Activated CD4-positive, alpha-beta T cell treated with anti-CD3 and anti-CD28 coated beads for 1 hour (primary cell): ENCODE measurements at regions not wholly inside any gene's neighbourhood (a gene's known extent, or its start where the extent isn't known, plus 50 kb on each side); places are given as distances from the start of the nearest gene placed in this dataset.
"Not testable (repeated sequence)": the region's sequence is repeated elsewhere in the genome, so short reads cannot be mapped to it uniquely, and the experiment has no call there.

Experiments used
- DNase-seq: peaks from one replicate; pipeline ENCODE4 v3.0.0-alpha.2; 2020

DNA sequence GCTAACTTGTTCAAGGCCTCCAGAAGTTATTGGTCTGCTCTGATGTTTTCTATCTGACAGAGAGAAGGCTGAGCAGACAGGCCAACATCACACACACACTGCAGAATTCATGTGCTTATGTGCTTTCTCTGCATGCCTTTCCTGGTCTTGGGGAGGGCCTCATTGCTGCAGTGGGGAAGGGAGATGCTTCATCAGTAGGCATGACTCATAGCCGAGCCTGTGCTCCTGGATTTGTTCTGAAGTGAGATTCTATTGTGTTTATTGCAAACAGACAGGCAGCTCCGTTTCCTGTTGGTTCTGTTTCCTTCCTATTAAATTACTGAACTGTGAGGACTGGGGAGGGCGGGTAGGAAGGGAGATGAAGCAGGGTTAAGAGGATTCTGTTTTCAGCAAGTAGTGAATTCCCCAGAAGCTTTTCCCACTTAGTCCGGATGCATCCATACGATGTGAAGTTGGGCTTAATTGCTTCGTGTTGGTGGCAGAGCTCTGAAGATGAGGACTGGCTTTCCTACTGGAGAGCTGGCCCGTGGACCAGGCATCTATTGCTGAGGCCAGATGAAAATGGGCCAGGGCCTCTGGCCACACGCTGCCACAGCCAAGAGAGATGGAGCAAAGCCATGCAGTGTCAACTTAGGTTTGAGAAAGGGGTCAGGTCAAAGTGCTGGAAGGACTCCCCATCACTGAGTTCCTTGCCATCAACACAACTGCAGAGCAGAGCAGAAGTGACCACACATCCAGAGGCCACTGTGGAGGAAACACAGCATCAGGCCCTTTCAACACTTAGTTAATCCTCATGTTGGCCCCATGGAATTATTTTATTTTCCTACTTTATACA, 179.3 kb downstream of the UTP18 start:
- DNase-seq, result no peak

DNA sequence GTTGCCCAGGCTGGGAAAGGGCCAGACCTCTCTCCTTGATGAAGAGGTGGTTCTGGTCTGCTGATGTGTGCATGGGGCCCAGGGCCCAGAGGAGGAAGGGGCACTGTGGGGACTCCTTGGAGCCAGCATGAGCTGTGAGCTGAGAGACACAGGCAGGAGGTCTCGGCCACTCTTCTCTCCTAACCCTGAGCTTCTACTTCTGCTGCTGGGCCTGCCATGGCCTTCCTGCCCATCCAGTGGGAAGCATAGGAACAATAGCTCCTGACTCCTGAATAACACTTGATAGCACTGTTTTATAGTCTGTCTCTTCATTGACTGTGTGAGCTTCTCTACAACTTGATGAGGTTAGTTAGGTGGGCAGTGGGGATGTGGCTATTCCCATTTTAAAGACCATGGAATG, 181.1 kb downstream of the UTP18 start:
- no peak for DNase-seq

- no peak for DNase-seq
Observed at GRCh38 chr17:51442088-51442865, 181.9 kb downstream of the UTP18 start.

- no peak for DNase-seq
Observed at GRCh38 chr17:51443646-51444045, 183.3 kb downstream of the UTP18 start.

GRCh38 chr17:51445946-51446345, 185.6 kb downstream of the UTP18 start:
- DNase-seq, result no peak

GRCh38 chr17:51454456-51454978, 194.2 kb downstream of the UTP18 start:
- DNase-seq, result no peak

DNA sequence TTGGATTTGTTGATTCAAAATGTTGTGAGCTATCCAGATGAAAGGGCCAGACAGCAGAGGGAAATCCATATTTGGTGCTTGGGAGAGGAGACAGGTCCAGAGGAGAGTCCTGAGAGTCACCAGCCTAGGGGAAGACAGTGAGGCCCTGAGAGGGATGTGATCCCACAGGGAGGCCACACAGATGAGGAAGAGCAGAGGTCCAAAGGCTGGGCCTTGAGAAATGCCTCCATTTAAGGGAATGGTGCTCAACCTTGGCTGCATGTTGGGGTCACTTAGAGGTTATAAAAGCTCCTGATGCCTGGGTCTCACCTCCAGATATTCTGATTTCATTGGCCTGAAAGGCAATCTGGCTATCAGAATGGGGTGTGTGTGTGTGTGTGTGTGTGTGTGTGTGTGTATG, 194.9 kb downstream of the UTP18 start:
- DNase-seq, result no peak

DNA sequence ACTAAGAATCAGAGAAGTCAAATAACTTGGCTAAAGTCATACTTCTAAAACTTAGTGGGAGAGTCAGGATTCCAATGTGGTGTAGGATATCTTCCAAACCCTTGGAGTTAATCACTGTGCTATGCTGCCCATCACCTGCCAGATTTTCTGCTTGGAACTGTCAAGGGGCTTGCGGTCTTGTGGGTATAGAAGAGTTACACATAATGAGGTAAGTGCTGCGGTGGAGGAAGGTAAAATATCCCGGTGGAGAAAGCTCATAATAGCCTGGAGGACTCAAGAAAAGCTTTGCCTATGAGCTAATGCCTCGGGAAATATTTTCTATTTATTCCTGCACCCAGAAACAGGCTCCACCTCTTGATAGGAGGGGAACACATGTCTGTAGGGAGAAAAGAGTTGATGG, 195.6 kb downstream of the UTP18 start:
- DNase-seq, result no peak

- DNase-seq, result no peak
Observed at GRCh38 chr17:51456942-51457341, 196.6 kb downstream of the UTP18 start.

DNA sequence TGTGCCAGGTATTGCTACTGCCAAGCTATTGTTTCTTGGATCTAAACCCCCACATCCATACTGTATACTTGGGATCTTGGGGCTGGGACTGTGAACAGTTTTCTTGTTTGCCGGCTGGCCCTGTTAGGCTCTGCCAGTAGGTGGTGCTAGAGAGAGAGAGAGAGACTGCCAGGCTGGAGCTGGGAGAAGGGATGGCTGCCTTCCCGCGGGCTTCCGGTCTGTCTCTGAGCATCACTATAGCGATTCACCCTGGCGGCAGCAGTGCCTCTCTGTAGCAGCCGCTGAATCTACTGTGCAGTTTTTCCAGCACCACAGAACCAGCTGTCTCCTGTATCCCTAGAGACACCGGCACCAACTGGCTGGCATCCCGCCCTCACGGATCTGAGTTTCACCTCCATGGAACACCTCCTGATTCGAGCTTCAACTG, 201.2 kb downstream of the UTP18 start:
- peak; percentile 13 for DNase-seq

GRCh38 chr17:51463353-51463752, 203.0 kb downstream of the UTP18 start:
- DNase-seq, result no peak

DNA sequence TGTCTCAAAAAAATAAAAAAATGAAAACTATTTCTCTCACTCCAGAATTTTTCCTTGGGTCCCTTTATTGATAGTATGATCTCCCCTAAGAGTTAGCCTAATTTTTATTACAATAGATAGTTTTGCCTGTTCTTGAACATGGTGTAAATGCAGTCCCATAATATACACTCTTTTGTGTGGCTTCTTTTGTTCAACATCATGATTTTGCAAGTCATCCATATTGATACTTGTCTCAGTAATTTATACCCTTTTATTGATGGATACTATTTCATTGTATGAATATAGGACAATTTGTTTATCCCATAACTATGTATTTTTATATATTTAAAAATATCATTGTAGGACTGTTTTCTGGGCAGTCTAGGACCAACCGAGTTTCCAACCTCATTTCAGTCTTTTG, 207.0 kb downstream of the UTP18 start:
- DNase-seq, result no peak

DNA sequence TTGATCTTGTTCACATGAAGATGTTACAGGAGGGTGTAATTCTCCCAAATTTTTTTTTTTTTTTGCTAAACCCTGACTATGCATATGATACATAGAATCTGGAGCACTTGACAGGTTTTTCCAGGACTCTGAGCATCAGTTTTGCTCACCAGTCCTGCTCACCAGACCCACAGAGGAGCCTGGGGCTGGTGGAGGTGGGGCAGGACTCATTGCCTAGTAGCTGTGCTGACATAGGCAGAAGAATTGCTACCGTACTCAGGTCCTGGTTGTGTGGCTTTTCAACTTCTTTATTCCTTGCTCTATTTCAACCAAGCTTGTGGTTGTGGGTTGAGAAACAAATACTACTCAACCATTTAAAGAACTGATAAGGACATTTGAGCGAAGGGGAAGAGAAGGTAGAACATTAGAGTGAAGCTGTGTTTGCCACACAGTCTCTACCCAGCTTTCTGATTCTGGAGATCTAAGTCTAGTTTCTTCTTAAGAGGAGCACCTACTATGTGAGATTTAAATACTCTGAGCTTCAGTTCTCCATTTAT, 212.4 kb downstream of the UTP18 start:
- DNase-seq, result no peak

- DNase-seq, result no peak
Observed at GRCh38 chr17:51474764-51475163, 214.4 kb downstream of the UTP18 start.

- no peak for DNase-seq
Observed at GRCh38 chr17:51475730-51476129, 215.4 kb downstream of the UTP18 start.

GRCh38 chr17:51479303-51479702, 219.0 kb downstream of the UTP18 start:
- no peak for DNase-seq

DNA sequence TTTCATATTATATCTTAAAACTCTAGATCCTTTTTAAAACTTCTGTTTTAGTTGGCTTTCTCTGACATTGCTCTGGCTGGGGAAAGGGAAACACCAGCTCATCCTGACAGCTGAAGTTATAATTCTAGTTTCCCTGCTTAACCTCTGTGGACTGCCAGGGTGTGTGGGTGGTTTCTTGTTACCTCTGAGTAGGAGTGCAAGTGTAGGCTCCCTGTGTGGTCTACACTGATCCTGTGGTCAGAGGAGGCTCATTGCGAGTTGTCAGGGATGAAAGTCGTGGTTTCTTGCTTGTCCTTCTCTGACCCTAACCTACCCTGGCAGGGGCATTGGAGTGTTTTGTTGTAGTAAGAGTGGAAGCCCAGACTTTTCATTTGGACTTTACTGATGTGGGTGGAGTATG, 221.0 kb downstream of the UTP18 start:
- DNase-seq, result no peak

- not testable (repeated sequence) for DNase-seq
Observed at GRCh38 chr17:51482248-51482647, 221.9 kb downstream of the UTP18 start.

DNA sequence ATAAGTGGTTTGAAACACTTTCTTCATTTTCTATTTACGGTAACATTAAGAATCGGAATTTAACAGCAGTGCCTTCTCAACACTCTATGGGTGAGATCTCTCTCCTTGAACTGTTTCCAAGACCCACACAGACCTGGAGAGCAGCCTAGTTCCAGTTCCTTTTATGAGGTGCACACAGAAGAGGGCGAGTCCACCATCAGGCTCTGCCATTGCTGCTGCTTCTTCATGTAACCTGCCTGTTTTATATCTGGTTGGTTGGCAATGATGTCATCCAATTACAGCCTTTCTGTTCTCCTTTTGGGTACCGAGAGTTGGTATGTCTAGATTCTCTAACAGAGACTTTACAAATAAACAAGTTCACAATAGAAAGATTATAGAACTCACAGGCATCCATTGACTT, 225.7 kb downstream of the UTP18 start:
- no peak for DNase-seq

DNA sequence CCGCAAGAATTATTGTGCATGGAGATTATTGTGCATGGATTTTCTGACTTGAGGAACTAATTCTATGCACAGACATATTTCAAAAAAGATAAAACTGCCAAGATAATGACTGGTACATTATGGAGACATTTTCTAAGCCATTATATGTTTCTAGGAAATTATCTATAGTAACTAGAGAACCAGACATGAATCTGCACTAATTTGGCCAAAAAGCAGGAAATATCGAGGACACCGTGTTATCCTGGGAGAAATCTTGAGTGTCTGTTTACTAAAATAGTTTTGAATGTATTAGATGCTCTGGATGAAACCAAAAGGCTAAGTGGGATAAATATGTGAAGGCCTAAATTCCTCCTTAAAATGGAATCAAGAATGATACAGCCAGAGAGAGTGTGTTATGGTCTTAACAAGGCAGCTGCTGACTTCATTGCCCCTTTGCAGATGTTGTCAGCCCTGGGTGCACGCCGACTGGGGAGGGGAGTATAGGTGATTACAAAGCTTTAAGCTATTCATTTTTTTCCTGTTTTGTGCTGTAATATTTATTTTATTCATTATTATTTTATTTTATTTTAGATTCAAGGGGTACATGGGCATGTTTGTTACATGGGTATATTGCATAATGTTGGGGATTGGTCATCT, 226.7 kb downstream of the UTP18 start:
- no peak for DNase-seq

GRCh38 chr17:51487947-51488346, 227.6 kb downstream of the UTP18 start:
- DNase-seq, result peak; percentile 12

DNA sequence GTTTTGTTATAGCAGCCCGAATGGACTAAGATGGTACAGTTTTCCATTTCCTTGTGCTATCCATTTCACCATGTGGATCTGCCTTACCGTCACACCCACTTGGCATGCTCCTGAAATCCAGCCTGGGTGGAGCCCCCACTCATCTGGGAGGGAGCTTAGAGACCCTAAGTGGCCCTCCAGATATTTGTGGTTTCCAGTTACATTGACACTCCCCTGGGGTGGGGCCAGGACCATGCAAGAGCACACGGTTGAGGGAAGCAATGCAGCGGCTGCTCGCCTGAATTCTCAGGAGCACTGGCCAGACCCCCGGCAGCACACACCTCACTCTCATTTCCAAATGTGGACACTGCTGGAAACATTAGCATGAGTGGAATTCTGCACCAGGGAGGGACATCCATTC, 231.1 kb downstream of the UTP18 start:
- DNase-seq, result no peak

- no peak for DNase-seq
Observed at GRCh38 chr17:51493206-51493605, 232.9 kb downstream of the UTP18 start.
